ENCODE measurements at regions not wholly inside any gene's neighbourhood (a gene's known extent, or its start where the extent isn't known, plus 50 kb on each side); places are given as distances from the start of the nearest gene placed in this dataset.
"Not testable (repeated sequence)": the region's sequence is repeated elsewhere in the genome, so short reads cannot be mapped to it uniquely, and the experiment has no call there.

GRCh38 chr7:16933296-16934279, 51.8 kb upstream of the AGR3 start:
- H3K4me1 Mint-ChIP-seq (ENCODE audit: low read depth): peaks cover 48% of the 10 kb centered on the region
- intact Hi-C loops (cut with micrococcal nuclease): loop anchor here (2.0 to 5.0 kb wide), 3 partner anchors 225 to 511 kb away; partner anchors contain the start of gene CRPPA
- peaks cover 2% of the 10 kb centered on the region for H3K27me3 Mint-ChIP-seq (ENCODE audit: low read depth)
- H3K36me3 Mint-ChIP-seq (ENCODE audit: low read depth): no peaks in the 10 kb centered on the region
- no peak overlapping the region for H3K4me3 Mint-ChIP-seq
- CTCF ChIA-PET: no interaction called here
- H3K9me3 Mint-ChIP-seq: no peaks in the 10 kb centered on the region
- DNase-seq: peak; percentile 35
- no peak overlapping the region for H3K27ac Mint-ChIP-seq

DNA sequence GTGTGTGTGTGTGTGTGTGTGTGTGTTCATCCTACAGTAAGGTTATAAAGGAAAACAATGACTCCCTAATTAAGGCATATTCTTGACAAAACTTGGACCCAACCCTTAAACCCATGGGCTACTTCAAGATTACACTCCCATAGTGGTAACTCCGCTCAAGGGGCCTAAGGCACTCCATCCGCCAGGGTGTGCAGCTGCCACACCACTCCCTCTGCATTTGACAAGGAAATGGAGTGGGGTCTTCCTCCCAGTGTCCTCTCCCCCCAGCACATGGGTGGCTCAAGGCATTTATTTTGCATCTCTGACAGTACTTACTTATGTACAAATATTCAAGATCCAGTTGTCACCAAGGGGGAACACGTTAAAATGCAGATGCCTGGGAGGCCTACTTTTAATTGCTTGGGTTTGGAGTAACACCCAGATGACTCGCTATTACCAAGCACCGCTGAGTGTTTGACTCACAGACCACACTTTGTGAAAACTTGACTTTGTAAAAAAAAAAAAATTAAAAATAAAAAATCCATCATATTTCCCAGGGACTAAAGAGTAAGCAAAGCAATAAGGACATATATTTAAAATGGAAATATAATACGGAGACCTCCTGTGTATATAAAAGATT, 53.0 kb upstream of the AGR3 start:
- no peak overlapping the region for H3K27ac Mint-ChIP-seq
- CTCF ChIA-PET: no interaction called here
- H3K36me3 Mint-ChIP-seq (ENCODE audit: low read depth): no peaks in the 10 kb centered on the region
- peaks cover 47% of the 10 kb centered on the region for H3K4me1 Mint-ChIP-seq (ENCODE audit: low read depth)
- DNase-seq: peak; percentile 58
- intact Hi-C loops (cut with micrococcal nuclease): loop anchor here (2.0 to 5.0 kb wide), 3 partner anchors 224 to 513 kb away; partner anchors contain the start of gene CRPPA
- H3K4me3 Mint-ChIP-seq: no peak overlapping the region
- H3K9me3 Mint-ChIP-seq: no peaks in the 10 kb centered on the region
- no peaks in the 10 kb centered on the region for H3K27me3 Mint-ChIP-seq (ENCODE audit: low read depth)

DNA sequence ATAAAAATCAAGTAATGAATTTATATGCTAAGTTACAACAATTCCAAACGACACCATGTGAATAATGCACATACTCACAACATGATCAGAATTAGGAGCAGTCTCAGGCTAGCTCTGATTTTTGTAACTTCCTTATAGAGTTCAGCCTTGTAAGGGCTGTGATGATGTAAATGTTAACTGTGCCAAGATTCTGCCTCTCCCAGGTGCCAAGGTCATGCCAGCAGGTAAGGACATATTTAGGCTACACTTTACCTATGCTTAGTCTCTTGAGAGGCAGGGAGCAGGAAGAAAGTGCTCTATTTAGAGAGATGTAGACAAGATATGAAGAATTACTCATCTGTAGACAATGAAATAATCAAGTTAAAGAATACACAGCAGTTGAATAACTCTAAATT, 53.6 kb upstream of the AGR3 start:
- Mint-ChIP-seq H3K36me3 (ENCODE audit: low read depth) (no peaks in the 10 kb centered on the region), H3K9me3 (no peaks in the 10 kb centered on the region), H3K4me1 (ENCODE audit: low read depth) (peaks cover 45% of the 10 kb centered on the region), H3K27me3 (ENCODE audit: low read depth) (no peaks in the 10 kb centered on the region), H3K27ac (no peak overlapping the region), H3K4me3 (no peak overlapping the region)
- CTCF ChIA-PET: no interaction called here
- no peak for DNase-seq
- intact Hi-C loops (cut with micrococcal nuclease): loop anchor here (2.0 kb wide), 2 partner anchors 223 to 369 kb away; no protein-coding TSS in a partner anchor

- Mint-ChIP-seq H3K27me3 (ENCODE audit: low read depth) (no peaks in the 10 kb centered on the region), H3K36me3 (ENCODE audit: low read depth) (no peaks in the 10 kb centered on the region), H3K9me3 (no peaks in the 10 kb centered on the region), H3K4me1 (ENCODE audit: low read depth) (peaks cover 41% of the 10 kb centered on the region), H3K4me3 (no peak overlapping the region), H3K27ac (no peak overlapping the region)
- DNase-seq: no peak
- CTCF ChIA-PET: interaction anchor here (0.6 to 1.8 kb wide), 3 partner anchors 19 to 258 kb away, joined by 3 to 9 read pairs (median 4); no protein-coding TSS in a partner anchor
- intact Hi-C loops (cut with micrococcal nuclease): no loop called here
Observed at GRCh38 chr7:16936626-16937422, 55.0 kb upstream of the AGR3 start.

GRCh38 chr7:16939161-16939560, 57.4 kb upstream of the AGR3 start:
- Mint-ChIP-seq H3K4me1 (ENCODE audit: low read depth) (peaks cover 28% of the 10 kb centered on the region), H3K27ac (no peak overlapping the region), H3K27me3 (ENCODE audit: low read depth) (no peaks in the 10 kb centered on the region), H3K4me3 (no peak overlapping the region), H3K36me3 (ENCODE audit: low read depth) (no peaks in the 10 kb centered on the region), H3K9me3 (no peaks in the 10 kb centered on the region)
- intact Hi-C loops (cut with micrococcal nuclease): no loop called here
- CTCF ChIA-PET: interaction anchor here (1.9 kb wide), 1 partner anchor 21 kb away, joined by 6 read pairs; no protein-coding TSS in a partner anchor
- DNase-seq: peak; percentile 17

GRCh38 chr7:16940776-16941175, 59.0 kb upstream of the AGR3 start:
- no peak overlapping the region for H3K4me3 Mint-ChIP-seq

DNA sequence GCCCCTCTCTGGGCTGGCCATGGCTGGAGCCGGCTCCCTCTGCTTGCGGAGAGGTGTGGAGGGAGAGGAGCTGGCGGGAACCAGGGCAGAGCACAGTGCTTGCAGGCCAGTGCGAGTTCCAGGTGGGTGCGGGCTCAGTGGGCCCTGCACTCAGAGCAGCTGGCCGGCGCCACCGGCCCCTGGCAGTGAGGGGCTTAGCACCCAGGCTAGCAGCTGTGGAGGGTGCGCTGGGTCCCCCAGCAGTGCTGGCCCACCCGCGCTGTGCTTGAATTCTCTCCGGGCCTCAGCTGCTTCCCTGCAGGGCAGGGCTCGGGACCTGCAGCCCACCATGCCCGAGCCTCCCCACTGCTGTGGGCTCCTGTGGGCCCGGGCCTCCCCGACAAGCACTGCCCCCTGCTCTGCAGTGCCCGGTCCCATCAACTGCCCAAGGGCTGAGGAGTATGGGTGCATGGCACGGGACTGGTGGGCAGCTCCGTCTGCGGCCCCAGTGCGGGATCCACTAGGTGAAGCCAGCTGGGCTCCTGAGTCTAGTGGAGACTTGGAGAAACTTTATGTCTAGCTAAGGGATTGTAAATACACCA, 61.2 kb upstream of the AGR3 start:
- Mint-ChIP-seq H3K27ac (no peak overlapping the region), H3K36me3 (ENCODE audit: low read depth) (peaks cover 6% of the 10 kb centered on the region), H3K27me3 (ENCODE audit: low read depth) (no peaks in the 10 kb centered on the region), H3K9me3 (peaks cover 9% of the 10 kb centered on the region), H3K4me1 (ENCODE audit: low read depth) (peaks cover 18% of the 10 kb centered on the region), H3K4me3 (no peak overlapping the region)
- CTCF ChIA-PET: no interaction called here
- DNase-seq: no peak
- intact Hi-C loops (cut with micrococcal nuclease): no loop called here

More at GRCh38 chr7:16940776-16941175, 59.0 kb upstream of the AGR3 start:
- Mint-ChIP-seq H3K4me1 (ENCODE audit: low read depth) (peaks cover 18% of the 10 kb centered on the region), H3K36me3 (ENCODE audit: low read depth) (no peaks in the 10 kb centered on the region), H3K27ac (no peak overlapping the region), H3K9me3 (no peaks in the 10 kb centered on the region), H3K27me3 (ENCODE audit: low read depth) (no peaks in the 10 kb centered on the region)
- no peak for DNase-seq
- CTCF ChIA-PET: interaction anchor here (0.6 to 1.9 kb wide), 3 partner anchors 23 to 140 kb away, joined by 3 to 6 read pairs (median 3); no protein-coding TSS in a partner anchor
- intact Hi-C loops (cut with micrococcal nuclease): no loop called here

DNA sequence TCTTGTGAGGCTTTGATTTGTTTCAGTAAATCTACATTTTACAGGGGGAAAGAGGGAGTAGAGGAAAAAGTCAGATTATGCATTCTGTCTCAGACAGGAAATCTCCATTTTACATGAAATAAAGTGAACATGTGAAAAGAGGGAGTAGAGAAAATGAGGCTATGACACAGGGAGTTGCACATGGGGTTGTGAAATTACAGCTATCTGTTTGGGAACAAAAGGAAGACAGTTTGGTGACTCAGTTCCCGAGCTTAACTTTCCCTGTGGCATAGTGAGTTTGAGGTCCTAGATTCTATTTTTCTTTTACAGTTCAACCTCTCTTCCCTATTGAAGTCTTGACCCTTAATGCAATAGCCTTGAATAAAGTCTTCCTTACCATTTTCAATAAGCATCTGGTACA, 63.2 kb upstream of the AGR3 start:
- DNase-seq: no peak
- CTCF ChIA-PET: no interaction called here
- no peaks in the 10 kb centered on the region for H3K27me3 Mint-ChIP-seq (ENCODE audit: low read depth)
- peaks cover 21% of the 10 kb centered on the region for H3K9me3 Mint-ChIP-seq
- H3K36me3 Mint-ChIP-seq (ENCODE audit: low read depth): peaks cover 9% of the 10 kb centered on the region
- intact Hi-C loops (cut with micrococcal nuclease): no loop called here
- H3K4me3 Mint-ChIP-seq: no peak overlapping the region
- H3K4me1 Mint-ChIP-seq (ENCODE audit: low read depth): peaks cover 4% of the 10 kb centered on the region
- no peak overlapping the region for H3K27ac Mint-ChIP-seq

GRCh38 chr7:16945372-16945771, 63.6 kb upstream of the AGR3 start:
- Mint-ChIP-seq H3K4me3 (no peak overlapping the region), H3K4me1 (ENCODE audit: low read depth) (peaks cover 3% of the 10 kb centered on the region), H3K36me3 (ENCODE audit: low read depth) (peaks cover 9% of the 10 kb centered on the region), H3K27me3 (ENCODE audit: low read depth) (no peaks in the 10 kb centered on the region), H3K9me3 (peaks cover 21% of the 10 kb centered on the region), H3K27ac (no peak overlapping the region)
- CTCF ChIA-PET: no interaction called here
- DNase-seq: no peak
- intact Hi-C loops (cut with micrococcal nuclease): no loop called here

- H3K36me3 Mint-ChIP-seq (ENCODE audit: low read depth); H3K27ac Mint-ChIP-seq; CTCF ChIA-PET; H3K4me3 Mint-ChIP-seq; H3K27me3 Mint-ChIP-seq (ENCODE audit: low read depth); intact Hi-C loops (cut with micrococcal nuclease); DNase-seq; H3K4me1 Mint-ChIP-seq (ENCODE audit: low read depth): not testable (repeated sequence)
- peaks cover 21% of the 10 kb centered on the region for H3K9me3 Mint-ChIP-seq
Observed at GRCh38 chr7:16948110-16948509, 66.3 kb upstream of the AGR3 start.

DNA sequence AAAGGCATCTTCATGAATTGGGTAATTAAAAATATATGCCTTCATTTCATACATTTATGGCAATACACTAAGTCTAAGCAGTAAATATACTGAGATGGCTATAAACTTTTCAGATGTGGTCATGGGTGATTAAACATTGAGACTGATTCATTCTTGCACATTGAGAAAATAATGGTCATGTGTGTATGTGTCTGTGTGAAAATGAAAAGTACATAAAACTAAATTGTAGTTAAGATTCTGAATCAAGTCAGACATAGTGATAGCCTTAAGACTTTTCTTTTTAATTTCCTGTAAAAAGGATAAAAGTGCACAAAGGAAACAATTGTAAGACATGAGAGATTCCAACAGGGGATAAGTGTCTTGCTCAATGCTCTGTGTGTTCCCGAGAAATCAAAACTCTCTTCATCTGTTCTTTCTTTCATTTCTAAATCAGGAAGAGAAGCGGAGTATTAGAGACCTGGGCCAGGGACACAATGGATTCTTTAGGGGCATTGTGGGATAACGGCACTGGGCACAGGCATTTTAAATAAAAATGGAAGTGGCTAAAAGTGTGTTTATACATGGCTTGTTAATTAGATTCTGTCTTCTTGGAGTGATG, 69.8 kb upstream of the AGR3 start:
- peaks cover 9% of the 10 kb centered on the region for H3K36me3 Mint-ChIP-seq (ENCODE audit: low read depth)

More for the DNA sequence above, 69.8 kb upstream of the AGR3 start:
- Mint-ChIP-seq H3K4me1 (ENCODE audit: low read depth) (no peaks in the 10 kb centered on the region), H3K9me3 (peaks cover 21% of the 10 kb centered on the region), H3K4me3 (no peak overlapping the region), H3K27me3 (ENCODE audit: low read depth) (peaks cover 5% of the 10 kb centered on the region), H3K27ac (no peak overlapping the region)
- DNase-seq: no peak
- CTCF ChIA-PET: interaction anchor here (0.9 to 1.2 kb wide), 2 partner anchors 9 to 33 kb away, joined by 3 read pairs; no protein-coding TSS in a partner anchor
- intact Hi-C loops (cut with micrococcal nuclease): no loop called here
